NCI-H510A (cell line): ENCODE measurements at regions not wholly inside any gene's neighbourhood (a gene's known extent, or its start where the extent isn't known, plus 50 kb on each side); places are given as distances from the start of the nearest gene placed in this dataset.
A peak's percentile ranks its signal among the peaks of the same experiment; 100 is the strongest.

Source experiments
- DNase-seq: peaks from one replicate; lab custom pipeline; 2025; lab: John Stamatoyannopoulos, UW

- no peak for DNase-seq
These were observed 1365.5 kb upstream of the CELF4 start for GRCh38 chr18:38930881-38931753.

GRCh38 chr18:38923540-38923939 lies 1357.9 kb upstream of the CELF4 start:
- no peak for DNase-seq

- peak; percentile 67 for DNase-seq
These were observed 1357.5 kb upstream of the CELF4 start for GRCh38 chr18:38923126-38923525.

- DNase-seq = no peak
These were observed 1344.4 kb upstream of the CELF4 start for GRCh38 chr18:38909972-38910371.

- no peak for DNase-seq
These were observed 1337.2 kb upstream of the CELF4 start for GRCh38 chr18:38902796-38903195.

GRCh38 chr18:38900445-38900844 lies 1334.8 kb upstream of the CELF4 start:
- no peak for DNase-seq

GRCh38 chr18:38900031-38900430 lies 1334.4 kb upstream of the CELF4 start:
- no peak for DNase-seq

GRCh38 chr18:38899252-38899651 lies 1333.7 kb upstream of the CELF4 start:
- no peak for DNase-seq

GRCh38 chr18:38898167-38898566 lies 1332.6 kb upstream of the CELF4 start:
- DNase-seq = no peak

GRCh38 chr18:38895560-38895959 lies 1330.0 kb upstream of the CELF4 start:
- no peak for DNase-seq

GRCh38 chr18:38887671-38888020 lies 1322.0 kb upstream of the CELF4 start:
- no peak for DNase-seq

- no peak for DNase-seq
These were observed 1321.5 kb upstream of the CELF4 start for GRCh38 chr18:38886861-38887670.

- no peak for DNase-seq
These were observed 1320.6 kb upstream of the CELF4 start for GRCh38 chr18:38886235-38886634.

- no peak for DNase-seq
These were observed 1318.5 kb upstream of the CELF4 start for GRCh38 chr18:38884050-38884449.

GRCh38 chr18:38883111-38883510 lies 1317.5 kb upstream of the CELF4 start:
- no peak for DNase-seq

- no peak for DNase-seq
These were observed 1314.3 kb upstream of the CELF4 start for GRCh38 chr18:38879871-38880270.

GRCh38 chr18:38872342-38872741 lies 1306.7 kb upstream of the CELF4 start:
- DNase-seq = no peak

GRCh38 chr18:38868757-38869156 lies 1303.2 kb upstream of the CELF4 start:
- no peak for DNase-seq

- no peak for DNase-seq
These were observed 1302.1 kb upstream of the CELF4 start for GRCh38 chr18:38867680-38868079.

GRCh38 chr18:38851526-38851925 lies 1285.9 kb upstream of the CELF4 start:
- DNase-seq = no peak

GRCh38 chr18:38847326-38847725 lies 1281.7 kb upstream of the CELF4 start:
- DNase-seq = no peak

GRCh38 chr18:38843291-38843690 lies 1277.7 kb upstream of the CELF4 start:
- DNase-seq = no peak

- no peak for DNase-seq
These were observed 1260.6 kb upstream of the CELF4 start for GRCh38 chr18:38826247-38826646.
